HG02970 (cell line): ENCODE measurements at regions not wholly inside any gene's neighbourhood (a gene's known extent, or its start where the extent isn't known, plus 50 kb on each side); places are given as distances from the start of the nearest gene placed in this dataset.

Source experiments
- ATAC-seq: cut with Tn5 transposase; IDR thresholded peaks from one replicate; pipeline ENCODE4 v1.9.1; 2021; ENCODE audit warnings: mild to moderate bottlenecking, moderate library complexity, moderate number of reproducible peaks; ENCODE audit not compliant: unreplicated experiment, low FRiP score

DNA sequence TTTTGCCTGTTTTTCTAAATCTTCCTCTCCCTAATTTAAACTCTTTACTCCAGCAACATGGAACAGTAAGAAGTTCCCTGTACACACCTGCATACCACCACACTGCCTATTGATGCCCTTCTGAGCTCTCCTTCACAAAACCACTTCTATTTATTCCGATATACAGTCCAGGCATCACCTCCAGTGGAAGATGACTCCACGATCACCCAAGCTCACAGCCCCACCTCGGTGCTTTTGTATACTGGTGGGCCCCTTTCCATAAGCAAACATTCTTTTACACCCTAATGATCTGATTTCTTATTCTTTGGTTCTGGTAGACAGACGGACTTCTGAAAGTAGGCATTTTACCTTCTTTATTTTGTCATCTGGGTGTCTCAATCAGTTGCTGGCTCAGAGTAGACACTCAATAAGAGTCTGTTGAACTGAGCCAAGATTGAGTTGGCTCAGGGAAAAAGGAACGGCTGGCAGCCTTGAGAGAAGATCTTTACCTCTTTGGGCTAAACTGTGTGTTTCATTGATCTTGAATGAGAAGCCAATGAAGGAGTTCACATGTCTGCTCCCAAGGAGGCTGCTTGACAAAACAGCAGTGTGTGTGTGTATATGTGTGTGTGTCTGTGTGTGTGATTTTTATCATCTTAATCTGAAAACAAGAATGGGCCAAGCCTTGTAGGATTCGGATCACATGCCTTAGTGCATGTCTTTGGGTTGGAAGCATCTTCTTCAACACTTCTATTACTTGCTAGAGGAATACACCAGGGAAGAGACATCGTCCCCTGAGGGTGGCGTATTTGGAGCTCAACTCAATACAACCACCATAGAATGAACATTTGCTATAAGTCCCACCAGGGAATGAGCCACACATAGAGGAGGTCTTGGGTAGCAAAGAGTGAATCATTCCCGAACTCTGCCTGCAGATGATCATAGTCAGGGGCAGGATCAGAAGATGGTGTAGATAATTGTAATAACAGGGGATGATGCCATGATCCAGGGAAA, 341.8 kb downstream of the CYRIA start:
- no peak for ATAC-seq

DNA sequence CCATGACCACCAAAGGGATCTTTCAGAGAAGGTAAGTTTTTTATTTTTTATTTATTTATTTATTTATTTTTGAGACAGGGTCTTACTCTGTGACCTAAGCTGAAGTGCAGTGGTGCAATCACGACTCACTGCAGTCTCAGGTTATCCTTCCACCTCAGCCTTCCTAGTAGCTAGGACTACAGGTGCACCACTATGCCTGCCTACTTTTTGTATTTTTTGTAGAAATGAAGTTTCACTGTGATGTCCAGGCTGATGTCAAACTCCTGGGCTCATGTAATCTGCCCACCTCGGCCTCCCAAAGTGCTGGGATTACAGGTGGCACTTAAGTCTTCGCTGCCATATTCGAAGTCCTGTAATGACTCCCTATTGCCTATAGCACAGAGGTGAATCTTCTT, 342.5 kb downstream of the CYRIA start:
- ATAC-seq, result no peak

DNA sequence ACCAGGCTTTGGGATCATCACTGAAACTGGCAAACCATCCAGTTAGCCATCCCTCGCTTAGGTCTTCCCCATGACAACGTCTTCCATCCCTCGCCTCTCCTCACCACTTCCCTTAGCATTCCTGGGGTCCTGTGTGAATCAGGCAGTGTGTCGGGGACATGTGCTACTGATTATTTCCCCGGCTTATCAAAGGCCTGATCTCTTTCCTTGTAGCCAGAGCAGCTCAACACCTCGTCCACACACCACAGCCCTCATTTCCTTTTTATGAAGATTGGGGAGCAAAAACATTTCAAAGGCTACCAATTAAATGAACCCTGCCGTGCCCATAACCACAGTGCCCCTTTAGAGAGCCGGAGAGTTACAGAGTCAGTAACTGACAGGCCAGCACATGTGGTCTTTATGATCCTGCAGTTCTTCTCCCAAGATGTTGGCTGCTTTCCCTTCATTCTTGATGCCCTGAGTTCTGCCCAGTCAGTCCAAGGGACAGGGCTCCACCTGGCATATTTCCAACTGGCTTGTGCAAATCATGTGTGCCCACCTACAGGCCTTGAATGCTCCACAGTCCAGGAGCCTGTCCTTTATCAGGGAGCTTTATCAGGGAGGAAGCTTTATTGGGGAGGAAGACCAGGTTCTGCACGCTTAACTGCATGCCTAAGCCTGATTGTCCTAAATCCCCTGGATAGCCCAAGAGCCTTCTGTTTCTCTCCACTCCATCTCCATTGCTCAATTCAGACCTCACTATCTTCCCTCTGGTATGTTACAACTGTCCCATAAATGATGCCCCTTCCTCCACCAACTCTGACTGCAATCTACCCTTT, 343.1 kb downstream of the CYRIA start:
- no peak for ATAC-seq

DNA sequence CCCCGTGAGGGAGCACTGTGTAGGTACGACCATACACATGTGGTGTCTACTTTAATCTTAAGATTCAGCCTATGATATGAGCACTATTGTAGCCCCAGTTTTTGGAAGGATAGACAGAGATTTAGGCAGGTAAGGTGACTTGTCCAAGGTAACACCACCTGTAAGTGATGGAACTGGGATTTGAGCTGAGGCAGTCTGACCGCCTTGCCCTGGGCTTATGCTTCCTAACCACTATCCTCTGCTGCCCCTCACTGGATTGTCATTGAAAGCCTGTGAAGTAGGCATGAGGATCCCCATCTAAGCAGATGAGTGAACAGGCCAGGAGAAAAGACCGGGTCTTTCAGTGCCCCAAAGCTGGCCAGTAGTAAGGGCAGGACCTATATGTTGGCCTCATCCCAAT, 343.8 kb downstream of the CYRIA start:
- ATAC-seq, result no peak

DNA sequence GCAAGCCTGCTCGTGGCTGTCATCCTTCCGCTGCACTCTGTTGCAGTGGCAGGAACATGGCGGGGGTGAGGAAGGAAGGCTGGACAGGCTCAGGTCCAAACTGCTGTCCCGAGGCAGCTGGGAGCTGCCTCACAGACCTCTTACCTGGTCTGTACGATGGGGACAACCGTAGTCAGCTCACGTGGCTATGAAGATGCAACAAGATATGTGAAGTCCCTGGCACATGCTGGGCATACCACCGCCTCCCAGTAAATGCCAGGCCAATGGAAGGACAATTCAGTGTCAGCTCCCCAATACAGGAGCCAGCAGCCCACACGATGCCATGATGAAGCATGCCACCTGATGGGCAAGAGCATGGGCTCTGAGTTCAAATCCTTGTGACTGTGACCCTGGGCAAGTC, 344.4 kb downstream of the CYRIA start:
- ATAC-seq, result no peak

DNA sequence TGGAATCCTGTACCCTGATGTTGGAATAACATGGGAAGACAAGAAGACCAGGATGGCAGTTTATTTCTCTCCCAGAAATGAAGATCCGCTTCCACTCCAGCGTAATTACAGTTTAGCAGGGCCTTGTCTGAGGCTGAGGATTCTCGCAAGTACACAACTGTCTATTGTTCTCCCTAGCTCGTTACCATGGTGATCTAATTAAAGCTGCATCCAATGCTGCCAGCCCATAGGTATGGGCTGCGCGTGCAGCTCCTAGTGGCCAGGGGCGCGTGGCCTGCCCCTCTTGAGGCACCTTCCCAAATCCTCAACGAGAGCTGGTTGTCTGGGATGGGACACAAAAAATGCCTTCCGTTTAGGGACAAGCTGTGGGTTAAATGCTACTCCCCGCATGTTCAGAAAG, 344.9 kb downstream of the CYRIA start:
- no peak for ATAC-seq

DNA sequence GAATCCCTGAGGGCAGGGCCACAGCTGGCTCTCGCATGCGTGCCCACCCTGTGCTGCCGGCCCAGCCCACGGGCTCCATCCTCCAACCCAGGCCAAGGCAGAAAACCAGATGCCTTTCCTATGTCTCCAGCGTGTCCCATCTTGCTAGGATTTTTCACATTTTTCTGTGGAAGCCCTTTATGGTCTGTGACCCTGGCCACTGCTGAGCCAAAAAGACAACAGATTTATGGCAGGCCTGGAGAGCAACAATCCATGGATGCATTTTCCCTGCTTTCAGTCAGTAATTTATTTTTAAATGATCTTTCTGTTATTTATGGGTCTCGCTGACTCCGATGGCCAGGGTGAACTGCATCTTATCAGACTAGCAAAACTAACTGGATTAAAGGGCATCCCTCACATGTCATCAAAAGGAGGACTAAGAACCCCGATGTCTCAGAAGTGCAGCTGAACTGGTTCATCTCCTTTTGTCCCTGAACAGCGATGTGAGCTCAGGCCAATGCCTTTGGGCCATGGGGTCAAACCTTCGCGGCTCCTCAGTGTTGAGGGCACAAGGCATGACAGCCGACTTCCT, 346.0 kb downstream of the CYRIA start:
- ATAC-seq, result no peak

DNA sequence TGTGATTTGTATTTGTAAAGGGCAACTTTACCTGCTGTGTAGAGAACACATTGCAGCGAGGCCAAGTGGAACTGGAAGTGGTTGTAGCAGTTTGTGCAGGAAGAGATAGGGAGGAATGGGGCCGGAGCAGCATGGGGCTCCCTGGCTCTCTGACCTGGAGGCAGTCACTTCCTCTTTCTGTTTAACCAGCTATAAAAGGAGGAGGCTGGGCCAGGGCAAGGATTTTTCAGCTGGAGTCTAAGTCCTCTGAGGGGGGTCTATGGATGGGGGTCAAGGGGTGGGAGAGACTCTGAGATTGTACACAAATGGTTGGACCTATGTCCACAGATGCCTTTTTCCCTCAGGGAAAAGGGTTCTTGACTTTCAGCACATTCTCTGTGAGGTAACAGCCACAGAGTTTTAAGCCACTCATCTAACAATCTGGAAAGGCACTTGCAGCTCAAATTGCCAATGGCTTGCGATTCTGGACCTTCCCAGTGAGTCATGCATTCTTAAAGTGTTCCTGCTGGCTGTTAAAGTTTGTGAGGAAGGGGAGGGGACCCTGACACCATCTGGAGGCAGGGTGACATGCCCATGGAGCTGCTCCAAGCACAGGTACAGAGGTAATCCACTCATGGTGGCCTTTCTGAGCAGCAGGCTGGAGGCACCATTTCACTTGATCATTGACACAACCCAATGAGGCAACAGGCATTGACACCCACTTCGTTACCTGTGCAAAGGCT, 347.0 kb downstream of the CYRIA start:
- ATAC-seq, result no peak

DNA sequence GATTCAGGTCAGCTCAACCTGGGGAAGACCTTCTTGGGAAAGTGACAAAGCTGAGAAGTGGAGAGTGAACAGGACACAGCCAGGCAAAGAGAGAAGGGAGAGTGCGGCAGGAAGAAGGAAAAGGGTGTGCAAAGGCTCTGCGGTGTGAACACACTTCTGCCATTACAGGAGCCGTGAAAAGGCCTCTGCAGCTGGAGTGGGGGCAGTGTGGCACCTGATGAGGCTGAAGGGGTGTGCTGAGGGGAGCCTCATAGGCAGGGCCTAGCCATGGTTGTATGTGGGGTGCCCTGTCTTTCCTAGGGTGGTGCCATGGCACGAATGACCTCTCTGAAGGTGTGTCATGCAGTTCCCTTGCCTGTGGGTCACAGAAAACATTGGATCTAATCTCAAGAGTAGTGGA, 347.6 kb downstream of the CYRIA start:
- no peak for ATAC-seq

DNA sequence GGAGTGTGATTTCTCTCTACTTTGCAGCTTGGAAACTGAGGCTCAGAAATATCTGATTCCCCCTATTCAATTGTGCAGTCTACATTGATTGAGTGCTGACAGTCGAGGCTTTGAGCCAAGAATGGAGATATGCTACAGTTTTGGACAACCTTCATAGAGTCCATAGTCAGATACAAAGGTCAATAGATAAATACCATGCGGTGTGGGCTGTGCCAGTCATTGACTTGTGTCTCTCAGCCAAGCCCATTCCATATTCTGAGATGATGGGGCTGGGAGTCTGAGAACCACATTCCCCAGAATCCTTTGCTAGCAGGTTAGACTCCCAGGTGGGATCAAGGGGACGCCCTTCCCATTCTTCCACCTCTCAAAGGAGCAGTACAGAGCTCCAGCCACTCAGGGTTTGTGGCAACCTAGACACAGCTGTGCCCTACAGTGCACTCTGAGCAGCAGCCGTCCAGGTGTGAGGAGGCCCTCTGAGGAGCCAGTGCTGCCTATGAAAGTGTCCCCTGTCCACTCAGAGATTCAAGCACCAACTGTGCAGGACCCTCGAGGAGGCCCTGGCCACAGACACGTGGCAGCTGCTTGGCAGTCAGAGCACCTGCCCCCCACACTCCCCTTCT, 348.3 kb downstream of the CYRIA start:
- no peak for ATAC-seq

DNA sequence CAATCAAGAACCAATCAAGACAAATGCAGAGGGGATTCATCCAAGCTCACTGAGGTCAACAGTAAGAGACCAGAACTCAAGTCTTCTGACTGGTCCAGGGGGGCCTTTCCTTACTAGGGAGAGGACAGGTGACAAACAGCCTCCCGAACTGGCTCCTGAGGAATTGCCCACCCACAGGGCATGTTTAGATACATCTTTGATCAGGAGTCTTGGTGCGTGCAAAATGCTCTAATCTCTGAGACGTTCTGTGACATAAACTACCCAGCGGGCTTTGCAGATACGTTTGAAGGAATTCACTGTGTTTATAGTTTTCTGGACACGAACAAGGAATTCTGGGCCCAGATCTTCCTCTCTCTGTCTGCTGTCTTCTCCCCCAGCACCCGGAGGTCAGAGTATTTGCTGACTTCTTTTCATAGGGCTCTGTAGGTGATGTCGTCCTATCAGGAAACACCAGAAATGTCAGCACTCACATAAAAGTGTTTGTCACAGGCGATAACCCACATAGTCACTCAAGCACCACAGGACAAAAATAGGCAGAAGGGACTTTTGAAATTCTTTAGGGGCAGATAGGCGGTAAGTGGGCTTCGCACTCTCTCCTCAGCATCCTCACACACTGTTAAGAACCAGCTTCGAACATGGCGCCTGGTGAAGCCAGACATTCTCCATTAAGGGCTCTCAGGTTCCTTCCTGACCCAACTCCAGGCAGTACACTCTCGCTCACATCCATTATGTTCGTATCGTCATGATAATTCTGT, 349.0 kb downstream of the CYRIA start:
- no peak for ATAC-seq

DNA sequence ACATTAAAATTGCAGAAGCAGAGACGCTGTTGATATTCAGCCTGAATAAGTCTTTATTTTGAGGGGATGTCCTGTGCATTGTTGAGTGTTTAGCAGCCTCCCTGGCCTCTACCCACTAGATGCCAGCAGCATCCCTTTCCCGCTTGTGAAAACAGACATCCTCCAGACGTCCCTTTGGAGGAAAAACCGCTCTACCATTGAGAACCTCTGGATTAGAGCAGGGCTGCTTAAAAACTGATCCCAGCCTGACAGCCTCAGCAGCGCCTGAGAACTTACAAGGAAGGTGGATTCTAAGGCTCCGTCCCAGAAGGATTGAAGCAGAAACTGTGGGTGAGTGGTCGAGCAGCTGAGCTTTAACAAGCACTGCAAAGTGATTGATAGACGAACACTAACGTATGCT, 349.7 kb downstream of the CYRIA start:
- no peak for ATAC-seq

DNA sequence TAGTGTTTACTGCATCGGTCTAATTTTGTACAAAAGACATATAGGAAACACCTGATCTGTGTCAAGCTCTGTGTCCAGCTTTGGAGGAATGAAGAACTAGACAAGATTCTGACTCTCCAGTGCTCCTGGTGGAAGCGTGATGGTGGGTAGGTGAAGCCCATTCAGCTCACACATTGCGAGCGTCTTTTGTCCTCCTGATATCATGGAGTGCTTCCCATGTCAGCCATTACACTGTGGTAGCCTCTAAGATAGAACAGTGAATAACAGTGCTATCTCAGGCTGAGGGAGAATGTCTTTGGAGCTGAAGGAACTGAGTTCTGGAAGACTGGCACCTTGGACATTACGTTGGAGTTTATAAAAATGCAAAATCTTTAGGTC, 350.2 kb downstream of the CYRIA start:
- ATAC-seq, result no peak

DNA sequence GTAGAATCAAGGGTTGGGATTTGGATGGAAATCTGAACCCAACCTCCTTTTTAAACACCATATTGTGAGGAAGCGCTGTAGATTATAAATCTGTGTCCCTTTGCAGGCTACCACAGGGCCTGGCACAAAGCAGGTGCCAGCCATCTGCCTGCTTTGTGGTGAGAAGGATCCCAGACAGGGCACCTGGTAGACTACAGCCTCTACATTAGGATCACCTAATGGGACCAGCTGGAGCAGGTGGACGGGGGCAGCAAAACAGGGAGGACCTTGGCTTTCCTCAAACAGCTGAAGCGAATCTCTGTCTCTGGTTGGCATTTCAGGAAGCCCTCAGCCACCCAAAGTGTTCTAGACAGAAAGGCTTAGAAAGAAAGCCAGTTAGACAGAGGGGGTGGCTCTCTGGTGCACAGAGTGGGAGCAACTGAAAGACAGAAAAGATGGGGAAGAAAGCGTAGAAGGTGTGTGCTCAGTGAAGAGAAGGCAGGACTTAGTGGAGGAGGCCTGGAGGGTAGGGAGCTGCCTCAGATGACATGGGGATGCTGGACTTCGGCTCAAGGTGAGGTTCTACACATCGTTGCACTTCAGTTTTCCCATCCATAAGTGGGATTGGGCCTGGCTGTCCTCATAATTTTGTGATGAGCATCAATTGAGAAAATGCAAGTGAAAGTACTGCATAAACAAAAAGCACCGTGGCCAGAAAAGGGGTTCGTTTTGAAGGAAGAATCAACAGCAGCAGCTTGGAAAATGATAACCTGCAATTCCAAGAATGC, 350.8 kb downstream of the CYRIA start:
- ATAC-seq, result no peak

DNA sequence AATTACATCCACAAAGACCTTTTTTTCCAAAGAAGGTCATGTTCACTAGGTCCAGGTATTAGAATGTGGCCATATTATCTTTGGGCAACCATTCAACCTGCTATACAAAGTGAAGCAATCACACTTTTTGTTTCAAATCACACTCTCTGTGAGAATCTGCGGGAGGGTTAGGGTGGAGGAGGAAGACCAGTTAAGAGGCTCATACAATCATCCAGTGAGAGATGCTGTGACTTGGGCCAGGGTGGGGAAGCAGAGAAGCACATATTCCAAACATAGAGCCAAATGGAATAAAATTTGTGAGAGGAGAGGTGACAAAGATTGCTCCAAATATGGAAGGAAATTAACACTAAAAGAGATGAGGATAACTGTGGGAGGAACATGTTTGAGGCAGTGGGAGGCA, 351.6 kb downstream of the CYRIA start:
- ATAC-seq, result no peak

DNA sequence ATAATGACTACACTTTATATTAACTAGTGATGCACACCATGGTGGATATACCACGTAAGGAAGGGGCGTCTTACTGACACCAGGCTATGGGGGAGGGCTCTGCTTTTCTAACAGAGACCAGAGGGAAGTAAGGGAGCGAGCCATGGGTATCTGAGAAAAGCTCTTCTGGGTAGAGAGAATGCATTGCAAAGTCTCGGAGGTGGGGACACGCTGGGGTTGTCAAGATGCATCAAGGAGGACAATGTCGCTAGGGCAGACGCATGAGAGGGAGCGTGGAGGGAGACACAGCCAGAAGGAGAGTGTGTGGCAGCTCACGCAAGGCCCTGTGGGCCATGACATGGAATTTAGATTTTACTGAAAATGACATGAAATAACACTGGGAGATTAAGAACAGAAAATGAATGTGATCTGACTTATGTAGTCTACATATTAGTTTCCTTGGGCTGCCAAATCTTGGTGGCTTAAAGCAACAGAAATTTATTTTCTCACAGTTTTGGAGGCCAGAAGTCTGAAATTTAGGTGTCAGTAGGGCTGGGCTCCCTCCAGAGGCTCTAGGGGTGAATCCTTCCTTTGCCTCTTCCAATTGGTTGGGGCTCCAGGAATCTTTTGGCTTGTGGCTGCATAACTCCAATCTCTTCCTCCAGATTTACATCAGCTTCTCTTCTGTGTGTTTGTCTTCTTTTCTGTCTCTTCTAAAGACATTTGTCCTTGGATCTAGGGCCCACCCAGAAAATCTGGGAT, 352.2 kb downstream of the CYRIA start:
- no peak for ATAC-seq

DNA sequence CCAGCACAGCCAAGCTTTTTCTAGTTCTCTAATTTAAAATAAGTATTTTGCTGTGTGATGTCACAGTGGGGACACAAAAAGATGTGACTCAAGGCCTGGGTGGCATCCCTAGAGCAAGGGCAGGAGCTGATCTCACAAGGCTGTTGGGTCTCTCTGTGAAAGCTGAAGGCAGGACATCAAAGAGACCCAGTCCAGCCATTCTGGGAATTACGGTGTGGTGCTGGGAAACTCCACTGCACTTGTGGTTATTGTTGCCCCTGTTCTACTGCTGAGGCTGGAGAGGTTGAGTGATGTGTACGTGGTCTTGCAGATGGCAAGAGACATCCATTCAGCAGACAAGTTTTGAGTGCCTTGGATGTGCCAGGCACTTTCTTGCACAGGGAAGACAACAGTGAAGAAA, 352.9 kb downstream of the CYRIA start:
- no peak for ATAC-seq
